ENCODE measurements at regions not wholly inside any gene's neighbourhood (a gene's known extent, or its start where the extent isn't known, plus 50 kb on each side); places are given as distances from the start of the nearest gene placed in this dataset.

- Histone ChIP-seq H3K79me2 (ENCODE audit: insufficient read depth, low read length) (no peaks in the 10 kb centered on the region), H2AFZ (ENCODE audit: low read length) (no peak overlapping the region), H4K20me1 (ENCODE audit: insufficient read depth, low read length) (no peaks in the 10 kb centered on the region), H3K9me2 (ENCODE audit: low read depth, low read length) (no peaks in the 10 kb centered on the region), H3K9ac (ENCODE audit: low read length) (no peak overlapping the region), H3K4me3 (ENCODE audit: low read depth, low read length, poor library complexity, severe bottlenecking) (no peak overlapping the region), H3K4me1 (ENCODE audit: insufficient read depth, low read length, severe bottlenecking) (no peaks in the 10 kb centered on the region), H3K9me3 (ENCODE audit: low read length) (no peaks in the 10 kb centered on the region), H3K4me2 (ENCODE audit: low read length) (no peak overlapping the region), H3K27me3 (ENCODE audit: insufficient read depth, low read length) (peaks cover 9% of the 10 kb centered on the region; the same call in 1 of the 2 replicates), H3K36me3 (ENCODE audit: insufficient read depth, low read length) (no peaks in the 10 kb centered on the region), H3K27ac (ENCODE audit: low read depth, low read length, poor library complexity, severe bottlenecking) (no peak overlapping the region), H3F3A (ENCODE audit: insufficient read depth, low read length) (no peaks in the 10 kb centered on the region)
- TF ChIP-seq, protein P1, sequence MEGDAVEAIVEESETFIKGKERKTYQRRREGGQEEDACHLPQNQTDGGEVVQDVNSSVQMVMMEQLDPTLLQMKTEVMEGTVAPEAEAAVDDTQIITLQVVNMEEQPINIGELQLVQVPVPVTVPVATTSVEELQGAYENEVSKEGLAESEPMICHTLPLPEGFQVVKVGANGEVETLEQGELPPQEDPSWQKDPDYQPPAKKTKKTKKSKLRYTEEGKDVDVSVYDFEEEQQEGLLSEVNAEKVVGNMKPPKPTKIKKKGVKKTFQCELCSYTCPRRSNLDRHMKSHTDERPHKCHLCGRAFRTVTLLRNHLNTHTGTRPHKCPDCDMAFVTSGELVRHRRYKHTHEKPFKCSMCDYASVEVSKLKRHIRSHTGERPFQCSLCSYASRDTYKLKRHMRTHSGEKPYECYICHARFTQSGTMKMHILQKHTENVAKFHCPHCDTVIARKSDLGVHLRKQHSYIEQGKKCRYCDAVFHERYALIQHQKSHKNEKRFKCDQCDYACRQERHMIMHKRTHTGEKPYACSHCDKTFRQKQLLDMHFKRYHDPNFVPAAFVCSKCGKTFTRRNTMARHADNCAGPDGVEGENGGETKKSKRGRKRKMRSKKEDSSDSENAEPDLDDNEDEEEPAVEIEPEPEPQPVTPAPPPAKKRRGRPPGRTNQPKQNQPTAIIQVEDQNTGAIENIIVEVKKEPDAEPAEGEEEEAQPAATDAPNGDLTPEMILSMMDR (IDR thresholded peaks at IDR 0.05; ENCODE audit: low read length) = no peak
- TF ChIP-seq EZH2 (IDR thresholded peaks at IDR 0.05; ENCODE audit: borderline replicate concordance, low read length) = no peak
Measured at GRCh38 chr2:239715202-239715601, 309.9 kb downstream of the NDUFA10 start.

DNA sequence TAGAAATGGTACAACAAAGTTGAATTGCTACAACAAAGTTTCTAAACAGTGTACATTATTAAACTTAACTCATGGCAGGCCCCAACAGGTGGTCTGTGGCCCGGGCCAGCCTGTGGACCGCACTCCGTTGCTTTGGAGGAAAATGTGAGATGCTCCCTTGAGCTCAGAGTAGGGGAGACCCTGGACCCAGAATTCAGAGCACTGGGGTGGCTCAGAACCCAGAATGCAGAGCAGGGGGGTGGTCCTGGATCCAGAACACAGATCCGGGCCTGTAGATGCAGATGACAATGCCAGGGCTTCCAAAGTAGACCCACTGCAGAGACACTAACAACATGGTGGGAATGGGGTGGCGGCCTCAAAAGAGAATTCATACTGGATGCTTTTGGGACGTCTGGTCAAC is 311.0 kb downstream of the NDUFA10 start:
- Histone ChIP-seq H3K79me2 (ENCODE audit: insufficient read depth, low read length) (no peaks in the 10 kb centered on the region), H3K36me3 (ENCODE audit: insufficient read depth, low read length) (no peaks in the 10 kb centered on the region), H3K9me2 (ENCODE audit: low read depth, low read length) (no peaks in the 10 kb centered on the region), H3K27me3 (ENCODE audit: insufficient read depth, low read length) (peaks cover 9% of the 10 kb centered on the region; the same call in 1 of the 2 replicates), H3F3A (ENCODE audit: insufficient read depth, low read length) (no peaks in the 10 kb centered on the region), H3K9ac (ENCODE audit: low read length) (no peak overlapping the region), H3K9me3 (ENCODE audit: low read length) (no peaks in the 10 kb centered on the region), H3K4me1 (ENCODE audit: insufficient read depth, low read length, severe bottlenecking) (no peaks in the 10 kb centered on the region), H3K27ac (ENCODE audit: low read depth, low read length, poor library complexity, severe bottlenecking) (no peak overlapping the region), H2AFZ (ENCODE audit: low read length) (no peak overlapping the region), H3K4me3 (ENCODE audit: low read depth, low read length, poor library complexity, severe bottlenecking) (no peak overlapping the region), H4K20me1 (ENCODE audit: insufficient read depth, low read length) (no peaks in the 10 kb centered on the region), H3K4me2 (ENCODE audit: low read length) (no peak overlapping the region)
- TF ChIP-seq EZH2 (IDR thresholded peaks at IDR 0.05; ENCODE audit: borderline replicate concordance, low read length) = no peak

DNA sequence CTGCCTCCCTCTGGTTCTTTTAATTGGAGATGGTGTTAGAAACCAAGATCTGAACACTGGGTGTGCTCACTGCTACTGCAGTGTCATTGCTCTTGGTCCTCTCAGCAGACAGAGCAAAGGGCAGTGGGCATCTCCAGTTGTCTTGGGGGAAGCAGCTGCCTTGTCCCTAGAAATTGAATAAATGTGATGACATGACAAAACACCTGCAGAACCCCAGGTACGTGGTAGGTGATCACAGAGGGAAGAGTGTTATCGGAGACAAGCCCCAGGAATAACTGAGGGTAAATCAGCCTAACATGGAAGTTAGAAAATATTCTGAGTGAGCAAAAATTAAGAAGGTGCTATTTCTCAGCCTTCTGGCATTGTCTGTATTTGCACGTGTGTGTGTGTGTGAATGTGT is 311.9 kb upstream of the HDAC4 start:
- H3K36me3 ChIP-seq (ENCODE audit: insufficient read depth, low read length) = no peaks in the 10 kb centered on the region
- no peak overlapping the region for H3K9ac ChIP-seq (ENCODE audit: low read length)
- H3K4me1 ChIP-seq (ENCODE audit: insufficient read depth, low read length, severe bottlenecking) = no peaks in the 10 kb centered on the region
- H3K4me3 ChIP-seq (ENCODE audit: low read depth, low read length, poor library complexity, severe bottlenecking) = no peak overlapping the region
- no peaks in the 10 kb centered on the region for H3K79me2 ChIP-seq (ENCODE audit: insufficient read depth, low read length)
- no peak overlapping the region for H3K4me2 ChIP-seq (ENCODE audit: low read length)
- no peak overlapping the region for H3K27ac ChIP-seq (ENCODE audit: low read depth, low read length, poor library complexity, severe bottlenecking)
- TF ChIP-seq EZH2 (IDR thresholded peaks at IDR 0.05; ENCODE audit: borderline replicate concordance, low read length) = no peak
- TF ChIP-seq, protein P1 (IDR thresholded peaks at IDR 0.05; ENCODE audit: low read length) = no peak
- no peaks in the 10 kb centered on the region for H4K20me1 ChIP-seq (ENCODE audit: insufficient read depth, low read length)
- peaks cover 9% of the 10 kb centered on the region; the same call in 1 of the 2 replicates for H3K27me3 ChIP-seq (ENCODE audit: insufficient read depth, low read length)
- H3F3A ChIP-seq (ENCODE audit: insufficient read depth, low read length) = no peaks in the 10 kb centered on the region
- H3K9me2 ChIP-seq (ENCODE audit: low read depth, low read length) = no peaks in the 10 kb centered on the region
- no peak overlapping the region for H2AFZ ChIP-seq (ENCODE audit: low read length)
- H3K9me3 ChIP-seq (ENCODE audit: low read length) = no peaks in the 10 kb centered on the region

DNA sequence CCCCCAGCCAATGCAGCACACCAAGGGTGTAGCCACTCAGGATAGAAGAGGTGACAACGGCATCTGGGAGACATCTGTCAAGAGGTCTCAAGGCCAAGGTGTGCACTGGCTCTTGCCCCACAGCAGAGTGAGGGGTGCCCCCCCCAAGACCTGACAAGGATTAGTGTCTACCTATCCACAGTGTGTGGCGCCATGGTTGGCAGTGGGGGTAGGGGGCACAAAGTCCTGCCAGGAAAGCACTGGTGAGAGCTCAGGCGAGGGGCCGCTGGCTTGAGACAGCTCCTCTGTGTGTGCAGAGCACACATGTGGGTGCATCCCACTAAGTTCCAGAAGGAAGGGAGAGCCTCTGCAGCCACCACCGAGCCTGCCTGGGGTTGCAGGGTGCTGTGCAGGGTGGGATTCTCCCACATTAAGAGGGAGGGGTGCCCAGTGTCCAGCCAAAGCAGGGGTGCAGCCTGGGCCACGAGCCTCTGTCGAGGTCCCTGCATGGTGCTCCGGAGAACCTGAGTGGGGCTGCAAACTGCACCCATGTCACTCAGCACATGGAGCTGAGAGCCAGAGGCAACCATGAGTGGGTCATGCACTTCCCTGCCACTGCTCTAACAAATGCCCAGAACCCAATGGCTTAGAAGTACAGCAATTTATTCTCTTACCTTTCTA is 311.2 kb upstream of the HDAC4 start:
- Histone ChIP-seq H3K36me3 (ENCODE audit: insufficient read depth, low read length) (no peaks in the 10 kb centered on the region), H3K27ac (ENCODE audit: low read depth, low read length, poor library complexity, severe bottlenecking) (no peak overlapping the region), H3K9me3 (ENCODE audit: low read length) (no peaks in the 10 kb centered on the region), H3K27me3 (ENCODE audit: insufficient read depth, low read length) (peaks cover 9% of the 10 kb centered on the region; the same call in 1 of the 2 replicates), H2AFZ (ENCODE audit: low read length) (no peak overlapping the region), H3K4me1 (ENCODE audit: insufficient read depth, low read length, severe bottlenecking) (no peaks in the 10 kb centered on the region), H3K9me2 (ENCODE audit: low read depth, low read length) (no peaks in the 10 kb centered on the region), H4K20me1 (ENCODE audit: insufficient read depth, low read length) (no peaks in the 10 kb centered on the region), H3F3A (ENCODE audit: insufficient read depth, low read length) (no peaks in the 10 kb centered on the region), H3K4me2 (ENCODE audit: low read length) (no peak overlapping the region), H3K79me2 (ENCODE audit: insufficient read depth, low read length) (no peaks in the 10 kb centered on the region), H3K9ac (ENCODE audit: low read length) (no peak overlapping the region), H3K4me3 (ENCODE audit: low read depth, low read length, poor library complexity, severe bottlenecking) (no peak overlapping the region)
- TF ChIP-seq, protein P1 (IDR thresholded peaks at IDR 0.05; ENCODE audit: low read length) = no peak
- no peak for TF ChIP-seq EZH2 (IDR thresholded peaks at IDR 0.05; ENCODE audit: borderline replicate concordance, low read length)

Data from OCI-LY1 (cell line).